ENCODE measurements at regions not wholly inside any gene's neighbourhood (a gene's known extent, or its start where the extent isn't known, plus 50 kb on each side); places are given as distances from the start of the nearest gene placed in this dataset.
"Not testable (repeated sequence)": the region's sequence is repeated elsewhere in the genome, so short reads cannot be mapped to it uniquely, and the experiment has no call there.

GRCh38 chr2:185475914-185476313 is 262.7 kb upstream of the FSIP2 start:
- DNase-seq (ENCODE audit: low read depth in 2 of 2, low spot score in 1 of 2): no peak

DNA sequence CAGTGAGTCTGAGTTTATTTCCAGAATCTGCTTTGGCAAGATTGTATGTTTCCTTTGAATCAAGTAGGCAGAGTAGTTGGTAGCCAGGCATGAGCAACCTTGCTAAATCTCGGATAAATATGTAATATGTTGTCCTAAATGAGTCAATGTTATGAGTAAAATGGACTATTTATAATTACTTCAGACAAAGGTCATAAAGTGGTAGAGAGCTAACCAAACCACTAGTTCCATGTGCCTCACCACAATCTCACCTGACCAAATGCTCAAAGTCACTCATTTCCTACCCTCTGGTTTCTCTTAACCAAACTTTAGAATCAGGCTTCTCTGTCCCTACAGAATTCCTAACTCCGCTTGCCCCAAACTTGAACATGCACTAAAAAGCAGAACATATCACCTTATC is 261.2 kb upstream of the FSIP2 start:
- DNase-seq (ENCODE audit: low read depth in 2 of 2, low spot score in 1 of 2): no peak

DNA sequence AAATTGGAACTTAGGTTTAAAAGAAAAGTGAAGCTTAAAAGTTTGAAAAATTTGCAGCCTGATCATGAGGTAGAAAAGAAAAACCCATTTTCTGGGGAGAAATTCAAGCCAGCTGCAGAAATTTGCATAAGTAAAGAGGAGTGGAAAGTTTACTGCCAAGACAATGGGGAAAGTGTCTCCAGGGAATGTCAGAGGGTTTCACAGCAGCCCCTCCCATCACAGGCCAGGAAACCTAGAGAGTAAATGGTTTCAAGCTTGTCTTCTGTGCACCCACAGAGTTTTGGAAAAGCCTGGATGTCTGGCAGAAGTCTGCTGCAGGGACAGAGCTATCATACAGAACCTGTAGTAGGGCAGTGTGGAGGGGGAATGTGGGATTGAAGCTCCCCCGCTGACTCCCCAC is 254.0 kb upstream of the FSIP2 start:
- no peak for DNase-seq (ENCODE audit: low read depth in 2 of 2, low spot score in 1 of 2)

- no peak for DNase-seq (ENCODE audit: low read depth in 2 of 2, low spot score in 1 of 2)
Measured at GRCh38 chr2:185502351-185502750, 236.3 kb upstream of the FSIP2 start.

DNA sequence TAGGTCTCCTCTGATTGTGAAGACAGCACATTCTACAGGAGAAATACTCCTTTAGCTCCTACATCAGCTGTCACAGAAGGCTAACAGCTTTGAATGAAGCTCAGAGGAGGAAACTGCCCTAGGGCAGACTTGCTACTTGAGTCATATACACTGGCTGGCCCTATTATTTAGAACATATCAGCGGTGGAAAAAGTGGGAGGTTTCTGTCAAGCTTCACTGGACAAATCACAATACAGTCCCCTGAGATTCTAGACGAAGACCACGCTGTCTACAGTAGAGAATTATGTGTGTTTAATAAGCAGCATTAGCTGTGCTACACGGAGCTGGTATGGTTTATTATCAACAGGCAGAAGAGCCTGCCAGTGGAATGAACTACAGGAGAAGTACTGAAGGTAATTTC is 230.9 kb upstream of the FSIP2 start:
- no peak for DNase-seq (ENCODE audit: low read depth in 2 of 2, low spot score in 1 of 2)

GRCh38 chr2:185510060-185510459 is 228.5 kb upstream of the FSIP2 start:
- DNase-seq (ENCODE audit: low read depth in 2 of 2, low spot score in 1 of 2): no peak

- DNase-seq (ENCODE audit: low read depth in 2 of 2, low spot score in 1 of 2): no peak
Measured at GRCh38 chr2:185511925-185512324, 226.7 kb upstream of the FSIP2 start.

DNA sequence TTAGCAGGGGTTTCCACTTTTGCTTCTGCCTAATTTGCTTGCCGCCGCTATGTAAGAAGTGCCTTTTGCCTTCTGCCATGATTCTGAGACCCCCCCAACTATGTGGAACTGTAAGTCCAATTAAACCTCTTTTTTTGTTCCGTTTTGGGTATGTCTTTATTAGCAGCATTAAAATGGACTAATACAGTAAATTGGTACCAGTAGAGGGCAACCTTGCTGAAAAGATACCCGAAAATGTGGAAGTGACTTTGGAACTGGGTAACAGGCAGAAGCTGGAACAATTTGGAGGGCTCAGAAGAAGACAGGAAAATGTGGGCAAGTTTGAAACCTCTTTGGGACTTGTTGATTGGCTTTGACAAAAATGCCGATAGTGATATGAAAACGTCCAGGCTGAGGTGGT is 216.1 kb upstream of the FSIP2 start:
- no peak for DNase-seq (ENCODE audit: low read depth in 2 of 2, low spot score in 1 of 2)

DNA sequence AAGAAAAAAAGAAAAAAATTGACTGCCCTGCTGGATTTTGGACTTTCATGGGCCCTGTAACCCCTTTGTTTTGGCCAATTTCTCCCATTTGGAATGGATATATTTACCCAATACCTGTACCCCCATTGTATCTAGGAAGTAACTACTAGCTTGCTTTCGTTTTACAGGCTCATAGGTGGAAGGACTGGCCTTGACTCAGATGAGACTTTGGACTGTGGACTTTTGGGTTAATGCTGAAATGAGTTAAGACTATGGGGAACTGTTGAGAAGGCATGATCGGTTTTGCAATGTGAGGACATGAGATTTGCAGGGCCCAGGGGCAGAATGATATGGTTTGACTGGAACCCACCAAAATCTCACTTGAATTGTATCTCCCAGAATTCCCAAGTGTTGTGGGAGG is 214.4 kb upstream of the FSIP2 start:
- not testable (repeated sequence) for DNase-seq (ENCODE audit: low read depth in 2 of 2, low spot score in 1 of 2)

- DNase-seq (ENCODE audit: low read depth in 2 of 2, low spot score in 1 of 2): no peak
Measured at GRCh38 chr2:185526161-185526560, 212.4 kb upstream of the FSIP2 start.

DNA sequence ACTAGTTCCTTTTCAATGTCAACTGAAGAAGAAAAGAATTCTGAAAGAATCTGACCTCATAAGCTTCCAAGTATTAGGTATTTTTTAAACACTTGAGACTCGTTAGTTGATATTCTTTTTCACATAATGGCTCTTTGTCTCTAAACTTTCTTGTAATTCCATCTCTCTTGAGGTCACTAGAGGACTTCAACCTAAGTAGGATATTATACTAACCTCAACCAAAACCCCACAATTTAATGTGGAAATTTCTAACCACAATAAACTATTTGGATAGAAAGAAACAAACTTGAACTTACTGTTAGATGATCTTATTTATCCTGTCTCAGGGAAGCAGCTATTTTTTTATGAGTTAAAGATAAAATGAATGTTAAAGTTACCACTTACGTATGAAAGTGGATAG is 206.9 kb upstream of the FSIP2 start:
- no peak for DNase-seq (ENCODE audit: low read depth in 2 of 2, low spot score in 1 of 2)

DNA sequence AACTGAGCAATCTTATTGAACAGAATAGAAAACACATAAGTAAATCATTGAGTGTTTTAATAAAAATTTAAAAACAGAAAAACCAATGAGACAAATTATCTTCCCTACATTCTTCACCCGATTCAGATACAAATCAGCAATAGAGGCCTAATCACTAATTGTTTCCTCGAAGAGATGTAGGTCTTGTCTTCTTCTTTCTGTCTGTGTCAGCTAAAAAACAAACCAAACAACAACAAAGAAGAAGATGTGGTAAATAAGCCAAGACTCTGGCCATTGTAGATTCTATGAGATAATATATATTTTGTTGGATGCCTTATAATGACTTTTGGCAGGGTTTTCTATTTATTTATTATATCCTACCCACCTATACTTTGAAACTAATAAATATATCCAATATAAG is 200.9 kb upstream of the FSIP2 start:
- DNase-seq (ENCODE audit: low read depth in 2 of 2, low spot score in 1 of 2): no peak

DNA sequence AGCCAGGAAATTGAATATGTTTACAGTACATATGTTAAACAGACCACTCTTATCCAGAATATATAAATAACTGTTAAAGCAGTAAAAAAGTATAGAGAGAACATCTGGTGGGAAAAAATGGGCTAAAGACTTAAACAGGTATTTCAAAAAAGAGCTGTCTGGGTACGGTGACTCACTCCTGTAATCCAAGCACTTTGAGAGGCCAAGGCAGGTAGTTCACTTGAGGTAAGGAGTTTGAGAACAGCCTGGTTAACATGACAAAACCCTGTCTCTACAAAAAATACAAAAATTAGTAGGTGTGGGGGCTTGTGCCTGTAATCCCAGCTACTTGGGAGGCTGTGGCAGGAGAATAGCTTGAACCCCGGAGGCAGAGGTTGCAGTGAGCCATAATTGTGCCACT is 171.4 kb upstream of the FSIP2 start:
- DNase-seq (ENCODE audit: low read depth in 2 of 2, low spot score in 1 of 2): no peak

DNA sequence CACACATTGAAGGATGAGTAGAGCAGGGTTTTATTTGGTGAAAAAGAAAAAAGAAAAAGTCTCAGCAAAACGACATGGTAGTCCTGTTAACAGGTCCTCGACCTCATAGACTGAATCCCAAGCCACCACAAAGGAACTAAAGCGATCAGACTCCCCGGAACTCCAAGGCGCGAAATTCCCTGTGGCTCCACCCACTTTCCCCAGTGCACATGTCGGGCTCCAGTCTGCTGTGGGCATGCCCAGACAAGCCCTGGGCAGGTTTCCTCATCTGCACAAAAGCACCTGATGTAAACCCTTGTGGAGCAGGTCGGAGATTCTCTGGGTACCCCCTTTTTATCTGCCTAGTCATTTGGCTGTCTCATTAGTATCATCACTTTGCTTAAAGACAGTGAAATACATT is 170.7 kb upstream of the FSIP2 start:
- DNase-seq (ENCODE audit: low read depth in 2 of 2, low spot score in 1 of 2): no peak

DNA sequence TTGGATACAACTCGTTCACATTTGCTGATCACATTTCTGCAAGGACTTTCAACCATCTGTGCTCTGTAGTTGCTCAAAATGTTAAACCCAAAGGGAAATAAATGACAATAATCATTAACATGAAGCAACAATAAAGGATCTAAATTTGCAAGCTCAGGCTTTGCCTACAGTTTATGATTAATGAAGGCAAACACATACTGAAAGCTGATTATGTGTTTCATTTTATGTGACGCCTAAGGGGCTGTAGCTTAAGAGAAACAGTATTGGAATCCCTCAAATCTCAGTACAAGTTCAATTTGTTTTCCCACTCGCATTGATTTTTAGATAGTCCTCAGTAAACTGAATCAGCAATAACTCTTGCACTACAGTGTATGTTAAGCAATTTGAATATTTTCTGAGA is 160.3 kb upstream of the FSIP2 start:
- DNase-seq (ENCODE audit: low read depth in 2 of 2, low spot score in 1 of 2): no peak

- DNase-seq (ENCODE audit: low read depth in 2 of 2, low spot score in 1 of 2): no peak
Measured at GRCh38 chr2:185583058-185583816, 155.4 kb upstream of the FSIP2 start.

DNA sequence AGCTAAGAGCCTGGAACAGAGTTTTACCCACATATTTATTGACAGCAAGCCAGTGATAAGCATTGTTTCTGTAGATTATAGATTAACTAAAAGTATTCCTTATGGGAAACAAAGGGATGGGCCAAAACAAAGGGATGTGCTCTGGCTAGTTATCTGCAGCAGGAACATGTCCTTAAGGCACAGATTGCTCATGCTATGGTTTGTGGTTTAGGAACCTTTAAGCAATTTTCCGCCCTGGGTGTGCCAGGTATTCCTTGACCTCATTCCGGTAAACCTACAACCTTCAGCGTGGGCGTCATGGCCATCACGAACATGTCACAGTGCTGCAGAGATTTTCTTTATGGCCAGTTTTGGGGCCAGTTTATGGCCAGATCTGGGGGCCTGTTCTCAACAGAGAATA is 153.4 kb upstream of the FSIP2 start:
- DNase-seq (ENCODE audit: low read depth in 2 of 2, low spot score in 1 of 2): not testable (repeated sequence)

DNA sequence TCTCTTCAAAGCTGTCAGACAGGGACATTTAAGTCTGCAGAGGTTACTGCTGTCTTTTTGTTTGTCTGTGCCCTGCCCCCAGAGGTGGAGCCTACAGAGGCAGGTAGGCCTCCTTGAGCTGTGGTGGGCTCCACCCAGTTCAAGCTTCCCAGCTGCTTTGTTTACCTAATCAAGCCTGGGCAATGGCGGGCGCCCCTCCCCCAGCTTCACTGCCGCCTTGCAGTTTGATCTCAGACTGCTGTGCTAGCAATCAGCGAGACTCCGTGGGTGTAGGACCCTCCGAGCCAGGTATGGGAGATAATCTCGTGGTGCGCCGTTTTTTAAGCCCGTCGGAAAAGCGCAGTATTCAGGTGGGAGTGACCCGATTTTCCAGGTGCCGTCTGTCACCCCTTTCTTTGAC is 147.3 kb upstream of the FSIP2 start:
- DNase-seq (ENCODE audit: low read depth in 2 of 2, low spot score in 1 of 2): not testable (repeated sequence)

DNA sequence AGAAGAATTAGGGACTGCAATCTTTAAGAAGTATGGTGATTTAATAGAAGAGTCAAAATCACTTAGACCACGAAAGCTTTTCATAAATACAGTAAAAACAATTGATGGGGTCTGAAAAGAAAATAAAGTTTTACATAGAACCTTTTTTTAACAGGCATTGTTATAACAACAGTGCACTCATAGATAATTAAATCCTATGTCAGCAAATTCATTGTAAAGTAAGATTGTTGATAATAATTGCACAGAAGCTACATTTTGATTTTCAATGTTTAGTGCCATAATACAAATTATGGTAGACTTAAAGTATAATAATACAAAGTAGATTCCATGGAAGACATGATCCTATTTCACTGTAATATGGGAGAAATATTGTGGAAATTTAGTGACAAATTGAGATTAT is 130.7 kb upstream of the FSIP2 start:
- no peak for DNase-seq (ENCODE audit: low read depth in 2 of 2, low spot score in 1 of 2)

GRCh38 chr2:185608799-185609198 is 129.8 kb upstream of the FSIP2 start:
- no peak for DNase-seq (ENCODE audit: low read depth in 2 of 2, low spot score in 1 of 2)

- no peak for DNase-seq (ENCODE audit: low read depth in 2 of 2, low spot score in 1 of 2)
Measured at GRCh38 chr2:185610301-185610700, 128.3 kb upstream of the FSIP2 start.

DNA sequence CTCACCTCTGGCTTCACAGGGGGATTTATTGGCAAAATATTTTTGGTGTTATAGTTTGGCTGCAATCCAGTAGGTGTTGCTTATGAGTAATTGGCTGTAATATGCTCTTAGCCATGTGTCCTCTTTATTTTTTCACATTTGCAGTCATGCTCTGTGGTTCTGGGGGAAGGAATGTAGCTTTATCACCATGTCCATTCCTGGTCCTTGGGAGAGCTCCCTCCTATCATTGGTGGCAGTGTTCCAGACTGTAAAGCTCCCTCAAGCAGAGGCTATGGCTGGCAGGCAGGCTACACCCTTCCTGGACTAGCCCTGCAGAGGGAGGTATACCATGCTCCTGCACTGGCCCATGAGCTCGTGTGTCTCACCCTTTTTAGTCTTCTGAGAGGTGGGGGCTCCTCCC is 120.0 kb upstream of the FSIP2 start:
- DNase-seq (ENCODE audit: low read depth in 2 of 2, low spot score in 1 of 2): no peak

- no peak for DNase-seq (ENCODE audit: low read depth in 2 of 2, low spot score in 1 of 2)
Measured at GRCh38 chr2:185625604-185626003, 113.0 kb upstream of the FSIP2 start.

DNA sequence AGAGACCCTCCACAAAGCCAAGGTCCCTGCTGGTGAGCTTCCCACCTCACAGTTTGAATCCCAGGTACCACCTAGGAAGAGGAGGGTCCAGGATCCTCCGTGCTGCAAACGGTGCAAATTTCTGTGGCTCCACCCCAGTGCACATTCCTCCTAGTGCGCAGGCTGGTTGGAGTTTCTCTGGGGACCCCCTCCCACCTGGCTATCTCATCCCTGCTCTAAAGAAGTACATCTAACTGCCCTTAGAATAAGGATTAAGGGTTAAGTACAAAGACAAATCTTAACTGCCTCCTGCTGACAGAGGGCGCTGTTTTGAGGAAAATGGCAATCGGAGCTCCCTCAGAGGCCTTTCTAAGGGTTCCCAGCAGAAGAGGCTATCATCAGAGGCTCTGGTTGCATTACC is 109.6 kb upstream of the FSIP2 start:
- no peak for DNase-seq (ENCODE audit: low read depth in 2 of 2, low spot score in 1 of 2)

Data from stimulated activated CD8-positive, alpha-beta memory T cell treated with anti-CD3 and anti-CD28 coated beads, Interleukin-4, amount 100 ng/mL, for 1 hour (primary cell).